GM12878 (cell line): ENCODE measurements at regions not wholly inside any gene's neighbourhood (a gene's known extent, or its start where the extent isn't known, plus 50 kb on each side); places are given as distances from the start of the nearest gene placed in this dataset.

Source experiments
- ATAC-seq: fragments of 200-7000 bp; cut with Tn5 transposase; 3 replicates; pipeline ENCODE4 v1.9.1; 2020; ENCODE audit warnings: mild to moderate bottlenecking, moderate library complexity
- BruUV-seq: library from RNA; stranded (reverse); fragments of 400-500 nt; replicated peaks from 2 replicates; lab custom pipeline; 2021; lab: Mats Ljungman, UMichigan
- CTCF ChIA-PET: fragments of 300-600 bp; sonication (Branson Sonifier 250); formaldehyde crosslinking; extraction: SDS; loops from one replicate; lab custom pipeline; 2021; ENCODE audit warnings: inconsistent platforms; lab: Yijun Ruan, JAX
- POLR2A ChIA-PET: fragments of 350-600 bp; formaldehyde crosslinking; extraction: SDS; loops from one replicate; lab custom pipeline; 2021; ENCODE audit warnings: inconsistent platforms; lab: Charles Lee
- RAD21 ChIA-PET: fragments of 300-600 bp; sonication (Branson Sonifier 250); formaldehyde crosslinking; loops from one replicate; lab custom pipeline; 2023; ENCODE audit warnings: antibody characterized with exemption; ENCODE audit not compliant: unreplicated experiment; lab: Charles Lee
- SMC1A ChIA-PET: fragments of 300-600 bp; sonication (Branson Sonifier 250); formaldehyde crosslinking; loops from one replicate; lab custom pipeline; 2023; ENCODE audit not compliant: unreplicated experiment, uncharacterized antibody; lab: Charles Lee
- DNase-seq: peaks from one replicate; pipeline ENCODE4 v3.0.0-alpha.2; 2011; ENCODE audit warnings: low read depth, low spot score
- FAIRE-seq: peaks from 3 replicates; lab custom pipeline; 2011; peaks lifted over from hg19 to GRCh38; lab: Jason Lieb, UNC
- H2AFZ ChIP-seq: 2 replicates; pipeline ENCODE4 v1.6.0; 2011; ENCODE audit warnings: low read depth, low read length, control low read depth; ENCODE audit not compliant: control insufficient read depth
- H3K27ac ChIP-seq: 2 replicates; pipeline ENCODE4 v1.5.1; 2011; ENCODE audit warnings: control low read depth; ENCODE audit not compliant: control insufficient read depth, insufficient read depth
- H3K27me3 ChIP-seq, 2 experiments: replicated peaks in 1 of 2; 2 replicates each; pipeline versions ENCODE4 v1.6.0 to v1.6.1; 2011; ENCODE audit warnings: low read length in 1 of 2; ENCODE audit not compliant: control insufficient read depth in 2 of 2, insufficient read depth in 2 of 2
- H3K36me3 ChIP-seq, 2 experiments: 2 replicates each; pipeline ENCODE4 v1.5.1; 2011; ENCODE audit warnings: low read length in 1 of 2; ENCODE audit not compliant: control insufficient read depth in 2 of 2, insufficient read depth in 2 of 2
- H3K4me1 ChIP-seq: 2 replicates; pipeline ENCODE4 v1.6.1; 2011; ENCODE audit warnings: mild to moderate bottlenecking, low read length, moderate library complexity, mixed read lengths; ENCODE audit not compliant: control insufficient read depth, insufficient read depth
- H3K4me2 ChIP-seq: 2 replicates; pipeline ENCODE4 v1.6.0; 2011; ENCODE audit warnings: control low read depth; ENCODE audit not compliant: control insufficient read depth, insufficient read depth
- H3K4me3 ChIP-seq: fragments of 200-600 bp; sonication (generic); 2 replicates; pipeline ENCODE4 v1.5.1; 2016
- H3K79me2 ChIP-seq: 2 replicates; pipeline ENCODE4 v1.6.0; 2011; ENCODE audit warnings: low read length; ENCODE audit not compliant: control insufficient read depth, insufficient read depth
- H3K9ac ChIP-seq: 2 replicates; pipeline ENCODE4 v1.8.0; 2011; ENCODE audit warnings: low read length, control low read depth, mixed read lengths; ENCODE audit not compliant: control insufficient read depth, insufficient read depth
- H3K9me3 ChIP-seq: replicated peaks from 3 replicates; pipeline ENCODE4 v1.5.1; 2011; ENCODE audit warnings: mild to moderate bottlenecking, low read length; ENCODE audit not compliant: control insufficient read depth, insufficient read depth
- H4K20me1 ChIP-seq: 2 replicates; pipeline ENCODE4 v1.6.0; 2011; ENCODE audit not compliant: control insufficient read depth, insufficient read depth
- CHD2 ChIP-seq: IDR thresholded peaks from 2 replicates; pipeline ENCODE4 v1.6.1; 2011; ENCODE audit warnings: low read depth, low read length, improper control_type of control experiment, borderline replicate concordance
- CREM ChIP-seq: IDR thresholded peaks from 2 replicates; pipeline ENCODE4 v1.6.1; 2014; ENCODE audit warnings: antibody characterized with exemption, low read depth
- EZH2 ChIP-seq: IDR thresholded peaks from 2 replicates; pipeline ENCODE4 v1.6.1; 2012; ENCODE audit warnings: low read depth, mild to moderate bottlenecking, control low read depth, inconsistent platforms, low read length, borderline replicate concordance; ENCODE audit not compliant: control insufficient read depth
- FOXK2 ChIP-seq: fragments of 450-650 bp; IDR thresholded peaks from 2 replicates; pipeline ENCODE4 v1.6.1; 2017; ENCODE audit warnings: mild to moderate bottlenecking, moderate library complexity
- MEF2A ChIP-seq: IDR thresholded peaks from 2 replicates; pipeline ENCODE4 v1.6.1; 2011; ENCODE audit warnings: low read depth, mild to moderate bottlenecking, low read length, moderate library complexity; ENCODE audit not compliant: insufficient read depth
- NBN ChIP-seq: fragments of 450-650 bp; IDR thresholded peaks from 2 replicates; pipeline ENCODE4 v1.6.1; 2016
- NRF1 ChIP-seq: conservative IDR thresholded peaks from 2 replicates; pipeline ENCODE4 v1.6.1; 2011; ENCODE audit warnings: mild to moderate bottlenecking, low read depth, low read length, improper control_type of control experiment
- PAX5 ChIP-seq: IDR thresholded peaks from 2 replicates; pipeline ENCODE4 v1.6.1; 2011; ENCODE audit warnings: low read depth, low read length, borderline replicate concordance
- PBX3 ChIP-seq: IDR thresholded peaks from 2 replicates; pipeline ENCODE4 v1.6.1; 2011; ENCODE audit warnings: mild to moderate bottlenecking, low read depth, low read length, moderate library complexity; ENCODE audit not compliant: insufficient replicate concordance
- RBBP5 ChIP-seq: fragments of 200-600 bp; sonication (generic); conservative IDR thresholded peaks from 2 replicates; pipeline ENCODE4 v1.6.1; 2016
- RUNX3 ChIP-seq: IDR thresholded peaks from 2 replicates; pipeline ENCODE4 v1.6.1; 2012; ENCODE audit warnings: low read length, inconsistent platforms
- SIN3A ChIP-seq: IDR thresholded peaks from 2 replicates; pipeline ENCODE4 v1.6.1; 2012; ENCODE audit warnings: low read depth, low read length, improper control_type of control experiment
- SREBF2 ChIP-seq: IDR thresholded peaks from 2 replicates; pipeline ENCODE4 v1.6.1; 2012; ENCODE audit warnings: mild to moderate bottlenecking, low read length
- ZBTB11 ChIP-seq: fragments of 450-650 bp; formaldehyde crosslinking; IDR thresholded peaks from 2 replicates; pipeline ENCODE4 v1.5.0; 2022; ENCODE audit warnings: mild to moderate bottlenecking, missing genetic modification characterization
- ZBTB40 ChIP-seq: fragments of 450-650 bp; IDR thresholded peaks from 2 replicates; pipeline ENCODE4 v1.6.1; 2016; ENCODE audit warnings: mild to moderate bottlenecking, moderate library complexity, borderline replicate concordance
- ZNF207 ChIP-seq: fragments of 450-650 bp; IDR thresholded peaks from 2 replicates; pipeline ENCODE4 v1.6.1; 2014; ENCODE audit warnings: antibody characterized with exemption, mild to moderate bottlenecking, borderline replicate concordance
- WGBS: methylation state at CpG from one replicate; pipeline ENCODE4 v1.1.6; 2016; ENCODE audit warnings: low lambda C conversion rate; ENCODE audit not compliant: insufficient replicate concordance, insufficient coverage; ENCODE audit errors: missing lambda C conversion rate; 5-methylcytosine and 5-hydroxymethylcytosine counted together
- in situ Hi-C: fragments of 300-500 bp; cut with MboI; formaldehyde crosslinking; loops from 9 replicates; pipeline ENCODE4 v1.14.3; 2018; ENCODE audit warnings: mixed read lengths
- intact Hi-C: fragments of 100-400 bp; cut with micrococcal nuclease; formaldehyde crosslinking; loops from one replicate; pipeline ENCODE4 v1.14.2; 2022; ENCODE audit not compliant: unreplicated experiment

GRCh38 chr5:5813441-5813840 is 391.0 kb downstream of the ICE1 start (continued):
- TF ChIP-seq RBBP5, result no peak
- TF ChIP-seq MEF2A, result no peak
- TF ChIP-seq SIN3A, result no peak
- no peak for TF ChIP-seq FOXK2
- TF ChIP-seq PAX5, result no peak
- no peak for TF ChIP-seq CHD2
- no peak for TF ChIP-seq ZBTB40
- no peak for TF ChIP-seq ZNF207
- TF ChIP-seq PBX3, result no peak
- TF ChIP-seq SREBF2, result no peak

- no peak overlapping the region for H3K4me3 ChIP-seq
- SMC1A ChIA-PET, result no interaction called here
- no peak overlapping the region for H2AFZ ChIP-seq
- CTCF ChIA-PET, result no interaction called here
- BruUV-seq, result no TSS peak
- no peak overlapping the region for H3K27ac ChIP-seq
- H3K4me2 ChIP-seq, result no peak overlapping the region
- RAD21 ChIA-PET, result no interaction called here
- WGBS, result 23% methylated on average over 2 of the region's 2 CpGs
- H4K20me1 ChIP-seq, result no peaks in the 10 kb centered on the region
- ATAC-seq (no peak), FAIRE-seq (no peak), DNase-seq (no peak)
- no peaks in the 10 kb centered on the region for H3K4me1 ChIP-seq
- TF ChIP-seq NRF1 (no peak), CREM (no peak), NBN (no peak), RUNX3 (no peak), EZH2 (no peak), ZBTB11 (CRISPR knock-in tag) (no peak)
- in situ Hi-C loops (no loop called here), intact Hi-C loops (no loop called here)
- no peaks in the 10 kb centered on the region for H3K27me3 ChIP-seq
- no peaks in the 10 kb centered on the region for H3K79me2 ChIP-seq
- no peaks in the 10 kb centered on the region for H3K9me3 ChIP-seq
- no peak overlapping the region for H3K9ac ChIP-seq
- no peaks in the 10 kb centered on the region for H3K36me3 ChIP-seq
- POLR2A ChIA-PET, result no interaction called here
Measured at GRCh38 chr5:5810461-5810860, 388.0 kb downstream of the ICE1 start.
